Testis (tissue), 2 donors: ENCODE measurements at regions not wholly inside any gene's neighbourhood (a gene's known extent, or its start where the extent isn't known, plus 50 kb on each side); places are given as distances from the start of the nearest gene placed in this dataset.

Experiments
- DNase-seq: peaks from one replicate; pipeline ENCODE4 v3.0.0-alpha.2; 2019
- H3K27ac ChIP-seq, 2 donors: fragments of 200-600 bp; sonication (generic); one replicate each; pipeline ENCODE4 v1.5.1; 2019
- H3K27me3 ChIP-seq: fragments of 200-600 bp; sonication (generic); one replicate; pipeline ENCODE4 v1.5.1; 2019
- H3K36me3 ChIP-seq: fragments of 200-600 bp; sonication (generic); one replicate; pipeline ENCODE4 v1.5.1; 2017; ENCODE audit warnings: low read depth; ENCODE audit errors: missing control alignments
- H3K4me1 ChIP-seq: fragments of 200-600 bp; sonication (generic); one replicate; pipeline ENCODE4 v1.5.1; 2019
- H3K4me3 ChIP-seq, 2 donors: fragments of 200-600 bp; sonication (generic); one replicate each; pipeline ENCODE4 v1.5.1; 2017 to 2019
- H3K9me3 ChIP-seq: fragments of 200-600 bp; sonication (generic); one replicate; pipeline ENCODE4 v1.5.1; 2017
- CTCF ChIP-seq, 3 experiments: fragments of 450-650 bp in 2 of 3; fragments of 200-600 bp in 1 of 3; sonication (generic) in 1 of 3; IDR thresholded peaks; one replicate each; pipeline ENCODE4 v1.5.1; 2016 to 2019; ENCODE audit warnings: antibody characterized with exemption in 3 of 3, mild to moderate bottlenecking in 2 of 3, moderate library complexity in 1 of 3
- POLR2A ChIP-seq: fragments of 450-650 bp; IDR thresholded peaks from one replicate; pipeline ENCODE4 v1.6.1; 2017; ENCODE audit warnings: antibody characterized with exemption, mild to moderate bottlenecking, moderate library complexity
- WGBS, 2 donors: methylation state at CpG; one replicate each; pipeline ENCODE4 v1.1.5; 2018; 5-methylcytosine and 5-hydroxymethylcytosine counted together
- intact Hi-C: fragments of 100-400 bp; cut with DNase I; formaldehyde crosslinking; loops from one replicate; pipeline ENCODE4 v1.15.1; 2023; ENCODE audit warnings: low total_unique reads

- no peak for TF ChIP-seq POLR2A
- no peak for TF ChIP-seq CTCF (IDR thresholded peaks at IDR 0.05)
- H3K27me3 ChIP-seq, result no peaks in the 10 kb centered on the region
- H3K36me3 ChIP-seq, result no peaks in the 10 kb centered on the region
- no peak overlapping the region for H3K4me3 ChIP-seq
- no peak overlapping the region for H3K27ac ChIP-seq
- no peaks in the 10 kb centered on the region for H3K4me1 ChIP-seq
- intact Hi-C loops, result no loop called here
- no peak for DNase-seq
- 92 to 94% methylated on average over 9 of the region's 9 CpGs for WGBS, 2 donors
- no peaks in the 10 kb centered on the region for H3K9me3 ChIP-seq
These were observed 136.4 kb downstream of the KIF26A start for GRCh38 chr14:104274806-104275205.

- no peak overlapping the region for H3K4me3 ChIP-seq
- 87 to 94% methylated on average over 17 to 30 of the region's 30 CpGs for WGBS, 2 donors
- H3K27ac ChIP-seq, result no peak overlapping the region
- no peaks in the 10 kb centered on the region for H3K9me3 ChIP-seq
- intact Hi-C loops, result no loop called here
- TF ChIP-seq POLR2A (no peak), CTCF (IDR thresholded peaks at IDR 0.05) (no peak)
- H3K27me3 ChIP-seq, result no peaks in the 10 kb centered on the region
- DNase-seq, result no peak
- H3K36me3 ChIP-seq, result no peaks in the 10 kb centered on the region
- H3K4me1 ChIP-seq, result no peaks in the 10 kb centered on the region
These were observed 139.2 kb downstream of the KIF26A start for GRCh38 chr14:104277416-104278213.

GRCh38 chr14:104278214-104278534, 139.8 kb downstream of the KIF26A start:
- TF ChIP-seq POLR2A (no peak), CTCF (IDR thresholded peaks at IDR 0.05) (no peak)
- intact Hi-C loops, result no loop called here
- no peak for DNase-seq
- H3K27ac ChIP-seq, result no peak overlapping the region
- H3K9me3 ChIP-seq, result no peaks in the 10 kb centered on the region
- H3K36me3 ChIP-seq, result no peaks in the 10 kb centered on the region
- no peaks in the 10 kb centered on the region for H3K27me3 ChIP-seq
- WGBS, 2 donors, result 84 to 88% methylated on average over 4 of the region's 4 CpGs
- H3K4me1 ChIP-seq, result no peaks in the 10 kb centered on the region
- no peak overlapping the region for H3K4me3 ChIP-seq

GRCh38 chr14:104280085-104280901, 141.9 kb downstream of the KIF26A start:
- WGBS, 2 donors, result 95% methylated on average over 26 to 32 of the region's 32 CpGs
- Histone ChIP-seq H3K4me1 (no peaks in the 10 kb centered on the region), H3K36me3 (no peaks in the 10 kb centered on the region), H3K27me3 (no peaks in the 10 kb centered on the region), H3K4me3 (no peak overlapping the region), H3K9me3 (no peaks in the 10 kb centered on the region), H3K27ac (no peak overlapping the region)
- intact Hi-C loops, result no loop called here
- no peak for DNase-seq
- TF ChIP-seq CTCF (IDR thresholded peaks at IDR 0.05) (no peak), POLR2A (no peak)
